Endothelial cell of umbilical vein (primary cell): ENCODE measurements at regions not wholly inside any gene's neighbourhood (a gene's known extent, or its start where the extent isn't known, plus 50 kb on each side); places are given as distances from the start of the nearest gene placed in this dataset.

ENCODE experiments used
- BruUV-seq: library from RNA; stranded (reverse); fragments of 400-500 nt; replicated peaks from 2 replicates; lab custom pipeline; 2021; lab: Mats Ljungman, UMichigan
- CTCF ChIA-PET: fragments of 300-600, 350-600 bp; sonication (Branson Sonifier 250); formaldehyde crosslinking; loops from one replicate; lab custom pipeline; 2021; ENCODE audit warnings: antibody characterized with exemption, inconsistent platforms; lab: Charles Lee
- POLR2A ChIA-PET: fragments of 300-600, 350-600 bp; sonication (Branson Sonifier 250); formaldehyde crosslinking; loops from one replicate; lab custom pipeline; 2021; ENCODE audit warnings: antibody characterized with exemption, inconsistent platforms; lab: Charles Lee
- DNase-seq: peaks from one replicate; pipeline ENCODE4 v3.0.0-alpha.2; 2011; ENCODE audit warnings: low read depth, low spot score
- FAIRE-seq: peaks from 2 replicates; lab custom pipeline; 2011; peaks lifted over from hg19 to GRCh38; lab: Jason Lieb, UNC
- H2AFZ ChIP-seq: 2 replicates; pipeline ENCODE4 v1.6.0; 2012; ENCODE audit warnings: low read depth, low read length, control low read depth, inconsistent platforms
- H3K27ac ChIP-seq: 2 replicates; pipeline ENCODE4 v1.5.1; 2011; ENCODE audit warnings: low read depth, mild to moderate bottlenecking, control low read depth, low read length, moderate library complexity; ENCODE audit not compliant: insufficient read depth
- H3K27me3 ChIP-seq, 2 experiments: 2 replicates each; pipeline versions ENCODE4 v1.6.0 to v1.6.1; 2011; ENCODE audit warnings: low read length in 2 of 2, mixed read lengths in 1 of 2; ENCODE audit not compliant: control insufficient read depth in 2 of 2, insufficient read depth in 2 of 2
- H3K36me3 ChIP-seq, 2 experiments: 2 replicates in 1 of 2; 3 replicates in 1 of 2; pipeline ENCODE4 v1.5.1; 2011; ENCODE audit warnings: low read length in 2 of 2, mild to moderate bottlenecking in 1 of 2, moderate library complexity in 1 of 2; ENCODE audit not compliant: control insufficient read depth in 2 of 2, insufficient read depth in 2 of 2; ENCODE audit errors: extremely low read depth in 1 of 2
- H3K4me1 ChIP-seq: 3 replicates; pipeline ENCODE4 v1.5.1; 2011; ENCODE audit warnings: mild to moderate bottlenecking, low read length; ENCODE audit not compliant: control insufficient read depth, insufficient read depth; ENCODE audit errors: extremely low read depth
- H3K4me2 ChIP-seq: 2 replicates; pipeline ENCODE4 v1.6.1; 2011; ENCODE audit warnings: low read length, control low read depth, mixed read lengths; ENCODE audit not compliant: insufficient read depth
- H3K4me3 ChIP-seq, 3 experiments: fragments of 200-600 bp in 1 of 3; sonication (generic), shearing (Covaris generic) in 1 of 3; replicated peaks in 1 of 3; 2 replicates each; pipeline ENCODE4 v1.5.1; 2011 to 2016; ENCODE audit warnings: control low read depth in 3 of 3, low read length in 3 of 3, mild to moderate bottlenecking in 2 of 3, inconsistent platforms in 1 of 3, low read depth in 1 of 3, moderate library complexity in 1 of 3; ENCODE audit not compliant: insufficient read depth in 1 of 3
- H3K79me2 ChIP-seq: 2 replicates; pipeline ENCODE4 v1.6.0; 2012; ENCODE audit warnings: low read length, inconsistent platforms; ENCODE audit not compliant: control insufficient read depth, insufficient read depth
- H3K9ac ChIP-seq: replicated peaks from 2 replicates; pipeline ENCODE3; 2011; ENCODE audit warnings: low read length, control low read depth; ENCODE audit not compliant: insufficient read depth; ENCODE audit errors: extremely low read depth
- H3K9me1 ChIP-seq: replicated peaks from 3 replicates; pipeline ENCODE4 v1.6.0; 2011; ENCODE audit warnings: mild to moderate bottlenecking, low read length; ENCODE audit not compliant: control insufficient read depth, insufficient read depth; ENCODE audit errors: extremely low read depth
- H3K9me3 ChIP-seq: replicated peaks from 2 replicates; pipeline ENCODE4 v1.5.1; 2012; ENCODE audit warnings: low read length, inconsistent platforms; ENCODE audit not compliant: control insufficient read depth, insufficient read depth
- H4K20me1 ChIP-seq: replicated peaks from 2 replicates; pipeline ENCODE3; 2011; ENCODE audit warnings: mild to moderate bottlenecking, low read length; ENCODE audit not compliant: control insufficient read depth, insufficient read depth; ENCODE audit errors: extremely low read depth
- CTCF ChIP-seq, 2 donors: IDR thresholded peaks; 1 replicate in 1 of 2; 2 replicates in 1 of 2; pipeline ENCODE4 v1.5.1; 2011; ENCODE audit warnings: low read length in 2 of 2, mild to moderate bottlenecking in 2 of 2, moderate library complexity in 2 of 2, control low read depth in 1 of 2, inconsistent platforms in 1 of 2, low read depth in 1 of 2; ENCODE audit not compliant: insufficient read depth in 1 of 2; ENCODE audit errors: extremely low read depth in 1 of 2
- EZH2 ChIP-seq: IDR thresholded peaks from 2 replicates; pipeline ENCODE4 v1.6.1; 2012; ENCODE audit warnings: borderline replicate concordance, low read depth, mild to moderate bottlenecking, moderate library complexity, low read length, inconsistent platforms; ENCODE audit not compliant: severe bottlenecking
- FOS ChIP-seq: IDR thresholded peaks from 2 replicates; pipeline ENCODE4 v1.6.1; 2011; ENCODE audit warnings: mild to moderate bottlenecking, low read length, moderate library complexity, borderline replicate concordance; ENCODE audit not compliant: insufficient read depth
- GATA2 ChIP-seq: IDR thresholded peaks from 2 replicates; pipeline ENCODE4 v1.7.0; 2011; ENCODE audit warnings: low read depth, mild to moderate bottlenecking, moderate library complexity, mixed read lengths, low read length; ENCODE audit not compliant: insufficient read length, insufficient read depth
- JUN ChIP-seq: IDR thresholded peaks from 2 replicates; pipeline ENCODE4 v1.6.1; 2011; ENCODE audit warnings: borderline replicate concordance, low read depth; ENCODE audit not compliant: insufficient read length, insufficient read depth
- MAX ChIP-seq: IDR thresholded peaks from 2 replicates; pipeline ENCODE4 v1.6.1; 2011; ENCODE audit not compliant: insufficient read depth, insufficient read length
- MYC ChIP-seq: IDR thresholded peaks from one replicate; pipeline ENCODE4 v1.6.1; 2011; ENCODE audit warnings: mild to moderate bottlenecking, low read depth, low read length
- POLR2A ChIP-seq: IDR thresholded peaks from 2 replicates; pipeline ENCODE4 v1.6.1; 2012; ENCODE audit warnings: low read depth, mild to moderate bottlenecking, control low read depth, low read length
- POLR2AphosphoS5 ChIP-seq: IDR thresholded peaks from 2 replicates; pipeline ENCODE4 v1.6.1; 2012; ENCODE audit warnings: low read depth, mild to moderate bottlenecking, control low read depth, low read length, moderate library complexity; ENCODE audit not compliant: insufficient read depth
- dilution Hi-C: fragments of 300-500 bp; cut with MboI; formaldehyde crosslinking; loops from one replicate; pipeline ENCODE4 v1.15.0; 2019; ENCODE audit warnings: low sequenced_read_pairs; ENCODE audit not compliant: extremely low pct_ligation_motif_present
- intact Hi-C: fragments of 100-400 bp; cut with micrococcal nuclease; formaldehyde crosslinking; loops from one replicate; pipeline ENCODE4 v1.10.0; 2022

- intact Hi-C loops: no loop called here
Measured at GRCh38 chr4:13968723-13969122, 341.2 kb upstream of the BOD1L1 start.

GRCh38 chr4:13970349-13970748 is 342.8 kb upstream of the BOD1L1 start:
- DNase-seq: no peak
- Histone ChIP-seq H3K79me2 (no peaks in the 10 kb centered on the region), H3K4me3 (no peak overlapping the region), H3K9me3 (no peaks in the 10 kb centered on the region), H3K27ac (no peak overlapping the region), H3K36me3 (no peaks in the 10 kb centered on the region), H3K9ac (no peak overlapping the region), H3K4me2 (no peak overlapping the region), H3K27me3 (peaks cover 7 to 12% of the 10 kb centered on the region in 2 experiments), H2AFZ (no peak overlapping the region), H3K9me1 (no peaks in the 10 kb centered on the region), H4K20me1 (no peaks in the 10 kb centered on the region), H3K4me1 (peaks cover 9% of the 10 kb centered on the region)
- BruUV-seq: no TSS peak
- intact Hi-C loops: no loop called here
- TF ChIP-seq FOS: no peak
- no peak for TF ChIP-seq POLR2A
- TF ChIP-seq MAX: no peak
- no peak for TF ChIP-seq JUN
- no peak for TF ChIP-seq CTCF (IDR thresholded peaks at IDR 0.05; ENCODE audit: extremely low read depth in 1 of 2, insufficient read depth in 1 of 2, low read depth in 1 of 2, low read length in 2 of 2)
- TF ChIP-seq MYC: no peak
- no peak for TF ChIP-seq POLR2AphosphoS5
- TF ChIP-seq GATA2: no peak
- no peak for TF ChIP-seq EZH2
- dilution Hi-C loops: no loop called here
- no peak for FAIRE-seq
- POLR2A ChIA-PET: no interaction called here
- CTCF ChIA-PET: no interaction called here

More at GRCh38 chr4:13968723-13969122, 341.2 kb upstream of the BOD1L1 start:
- H3K27me3 ChIP-seq: peaks cover 10 to 14% of the 10 kb centered on the region in 2 experiments
- DNase-seq (no peak), FAIRE-seq (no peak)
- POLR2A ChIA-PET: no interaction called here
- H2AFZ ChIP-seq: no peak overlapping the region
- TF ChIP-seq EZH2 (no peak), FOS (no peak), CTCF (IDR thresholded peaks at IDR 0.05; ENCODE audit: extremely low read depth in 1 of 2, insufficient read depth in 1 of 2, low read depth in 1 of 2, low read length in 2 of 2) (no peak)
- dilution Hi-C loops: no loop called here
- H3K27ac ChIP-seq: no peak overlapping the region
- H3K4me1 ChIP-seq: peaks cover 9% of the 10 kb centered on the region
- H4K20me1 ChIP-seq: no peaks in the 10 kb centered on the region
- no peaks in the 10 kb centered on the region for H3K9me3 ChIP-seq
- no peaks in the 10 kb centered on the region for H3K36me3 ChIP-seq
- BruUV-seq: no TSS peak
- CTCF ChIA-PET: no interaction called here
- H3K79me2 ChIP-seq: no peaks in the 10 kb centered on the region
- H3K4me2 ChIP-seq: no peak overlapping the region
- H3K4me3 ChIP-seq: no peak overlapping the region
- H3K9me1 ChIP-seq: no peaks in the 10 kb centered on the region
- H3K9ac ChIP-seq: no peak overlapping the region
